ENCODE measurements at regions not wholly inside any gene's neighbourhood (a gene's known extent, or its start where the extent isn't known, plus 50 kb on each side); places are given as distances from the start of the nearest gene placed in this dataset.

- no peak for ATAC-seq
- Mint-ChIP-seq H3K4me3 (no peak overlapping the region), H3K27ac (no peak overlapping the region), H3K4me1 (no peaks in the 10 kb centered on the region), H3K27me3 (no peaks in the 10 kb centered on the region), H3K9me3 (peaks cover 0 to 7% of the 10 kb centered on the region in 2 donors)
- no peak for DNase-seq
These were observed 365.1 kb upstream of the CDH5 start for GRCh38 chr16:66001432-66001831.

GRCh38 chr16:65998443-65998842 is 368.0 kb upstream of the CDH5 start:
- ATAC-seq (no peak), DNase-seq (no peak)
- Mint-ChIP-seq H3K4me3 (no peak overlapping the region), H3K9me3 (peaks cover 0 to 1% of the 10 kb centered on the region in 2 donors), H3K27ac (no peak overlapping the region), H3K4me1 (no peaks in the 10 kb centered on the region), H3K27me3 (no peaks in the 10 kb centered on the region)

- ATAC-seq (no peak), DNase-seq (no peak)
- Mint-ChIP-seq H3K4me1 (no peaks in the 10 kb centered on the region), H3K27ac (no peak overlapping the region), H3K9me3 (no peaks in the 10 kb centered on the region), H3K4me3 (no peak overlapping the region), H3K27me3 (no peaks in the 10 kb centered on the region)
These were observed 372.2 kb upstream of the CDH5 start for GRCh38 chr16:65994291-65994690.

GRCh38 chr16:65991149-65991701 is 375.3 kb upstream of the CDH5 start:
- DNase-seq, result no peak
- no peaks in the 10 kb centered on the region for H3K9me3 Mint-ChIP-seq
- H3K27me3 Mint-ChIP-seq, result no peaks in the 10 kb centered on the region
- H3K4me1 Mint-ChIP-seq, result no peaks in the 10 kb centered on the region
- peak overlapping the region in 1 of 2 donors; percentile 7 for H3K27ac Mint-ChIP-seq
- no peak for ATAC-seq
- H3K4me3 Mint-ChIP-seq, result no peak overlapping the region

GRCh38 chr16:65989861-65990604 is 376.5 kb upstream of the CDH5 start:
- DNase-seq (no peak), ATAC-seq (no peak)
- Mint-ChIP-seq H3K4me3 (no peak overlapping the region), H3K9me3 (no peaks in the 10 kb centered on the region), H3K4me1 (no peaks in the 10 kb centered on the region), H3K27ac (no peak overlapping the region), H3K27me3 (no peaks in the 10 kb centered on the region)

GRCh38 chr16:65988024-65988595 is 378.4 kb upstream of the CDH5 start:
- H3K4me1 Mint-ChIP-seq, result no peaks in the 10 kb centered on the region
- no peak for ATAC-seq

GRCh38 chr16:65984296-65984695 is 382.2 kb upstream of the CDH5 start:
- no peak overlapping the region for H3K4me3 Mint-ChIP-seq
- no peak overlapping the region for H3K27ac Mint-ChIP-seq
- no peak for ATAC-seq
- H3K27me3 Mint-ChIP-seq, result no peaks in the 10 kb centered on the region
- no peak for DNase-seq
- no peaks in the 10 kb centered on the region for H3K9me3 Mint-ChIP-seq
- no peaks in the 10 kb centered on the region for H3K4me1 Mint-ChIP-seq

More at GRCh38 chr16:65988024-65988595, 378.4 kb upstream of the CDH5 start:
- DNase-seq, result no peak
- Mint-ChIP-seq H3K27me3 (no peaks in the 10 kb centered on the region), H3K9me3 (no peaks in the 10 kb centered on the region), H3K27ac (no peak overlapping the region), H3K4me3 (no peak overlapping the region)

- H3K4me1 Mint-ChIP-seq, result no peaks in the 10 kb centered on the region
- no peaks in the 10 kb centered on the region for H3K9me3 Mint-ChIP-seq
- H3K27me3 Mint-ChIP-seq, result no peaks in the 10 kb centered on the region
- DNase-seq, result no peak
- no peak overlapping the region for H3K27ac Mint-ChIP-seq
- no peak overlapping the region for H3K4me3 Mint-ChIP-seq
- ATAC-seq, result no peak
These were observed 385.4 kb upstream of the CDH5 start for GRCh38 chr16:65981057-65981456.

- H3K4me3 Mint-ChIP-seq, result no peak overlapping the region
- peaks cover 0 to 9% of the 10 kb centered on the region in 2 donors for H3K9me3 Mint-ChIP-seq
- DNase-seq (no peak), ATAC-seq (no peak)
- H3K4me1 Mint-ChIP-seq, result no peaks in the 10 kb centered on the region
- no peaks in the 10 kb centered on the region for H3K27me3 Mint-ChIP-seq
- H3K27ac Mint-ChIP-seq, result no peak overlapping the region
These were observed 391.3 kb upstream of the CDH5 start for GRCh38 chr16:65975049-65975708.

GRCh38 chr16:65967376-65967775 is 399.1 kb upstream of the CDH5 start:
- Mint-ChIP-seq H3K9me3 (peaks cover 0 to 5% of the 10 kb centered on the region in 2 donors), H3K4me3 (no peak overlapping the region), H3K4me1 (no peaks in the 10 kb centered on the region), H3K27me3 (peaks cover 7% of the 10 kb centered on the region), H3K27ac (no peak overlapping the region)
- ATAC-seq, result no peak
- no peak for DNase-seq

- H3K9me3 Mint-ChIP-seq, result no peaks in the 10 kb centered on the region
- H3K27me3 Mint-ChIP-seq, result peaks cover 7% of the 10 kb centered on the region
- H3K4me3 Mint-ChIP-seq, result no peak overlapping the region
- ATAC-seq (no peak), DNase-seq (no peak)
- H3K4me1 Mint-ChIP-seq, result no peaks in the 10 kb centered on the region
- H3K27ac Mint-ChIP-seq, result no peak overlapping the region
These were observed 400.9 kb upstream of the CDH5 start for GRCh38 chr16:65965628-65966027.

GRCh38 chr16:65964752-65965151 is 401.7 kb upstream of the CDH5 start:
- Mint-ChIP-seq H3K27me3 (peaks cover 7% of the 10 kb centered on the region), H3K9me3 (no peaks in the 10 kb centered on the region), H3K4me1 (no peaks in the 10 kb centered on the region), H3K27ac (no peak overlapping the region), H3K4me3 (no peak overlapping the region)
- DNase-seq, result no peak
- no peak for ATAC-seq

GRCh38 chr16:65961476-65962143 is 404.9 kb upstream of the CDH5 start:
- H3K4me3 Mint-ChIP-seq, result no peak overlapping the region
- no peak for ATAC-seq
- H3K27me3 Mint-ChIP-seq, result no peaks in the 10 kb centered on the region
- no peaks in the 10 kb centered on the region for H3K9me3 Mint-ChIP-seq
- H3K27ac Mint-ChIP-seq, result peak overlapping the region in 1 of 2 donors; percentile 28
- no peak for DNase-seq
- no peaks in the 10 kb centered on the region for H3K4me1 Mint-ChIP-seq

GRCh38 chr16:65959983-65960382 is 406.5 kb upstream of the CDH5 start:
- no peaks in the 10 kb centered on the region for H3K4me1 Mint-ChIP-seq
- no peak overlapping the region for H3K27ac Mint-ChIP-seq
- H3K4me3 Mint-ChIP-seq, result no peak overlapping the region
- DNase-seq, result no peak
- no peaks in the 10 kb centered on the region for H3K9me3 Mint-ChIP-seq
- no peak for ATAC-seq
- no peaks in the 10 kb centered on the region for H3K27me3 Mint-ChIP-seq

GRCh38 chr16:65958086-65958485 is 408.4 kb upstream of the CDH5 start:
- no peaks in the 10 kb centered on the region for H3K4me1 Mint-ChIP-seq
- no peaks in the 10 kb centered on the region for H3K9me3 Mint-ChIP-seq
- no peak overlapping the region for H3K27ac Mint-ChIP-seq
- H3K4me3 Mint-ChIP-seq, result no peak overlapping the region
- no peak for ATAC-seq
- no peaks in the 10 kb centered on the region for H3K27me3 Mint-ChIP-seq
- DNase-seq, result no peak

GRCh38 chr16:65956100-65956499 is 410.4 kb upstream of the CDH5 start:
- Mint-ChIP-seq H3K4me1 (no peaks in the 10 kb centered on the region), H3K4me3 (no peak overlapping the region), H3K27me3 (no peaks in the 10 kb centered on the region), H3K9me3 (no peaks in the 10 kb centered on the region), H3K27ac (no peak overlapping the region)
- no peak for ATAC-seq
- DNase-seq, result no peak

Data from stimulated activated naive CD8-positive, alpha-beta T cell treated with anti-CD3 and anti-CD28 coated beads, Interleukin-15, amount 100 ng/mL, for 72 hours (primary cell).